GM12874 (cell line): ENCODE measurements at regions not wholly inside any gene's neighbourhood (a gene's known extent, or its start where the extent isn't known, plus 50 kb on each side); places are given as distances from the start of the nearest gene placed in this dataset.

ENCODE experiments used
- CTCF ChIP-seq: IDR thresholded peaks from 2 replicates; pipeline ENCODE4 v1.5.1; 2011; ENCODE audit warnings: low read depth, mild to moderate bottlenecking, control low read depth, low read length, moderate library complexity; ENCODE audit not compliant: insufficient read depth

GRCh38 chr10:111756217-111757061 is 427.1 kb downstream of the GPAM start:
- TF ChIP-seq CTCF = peak; percentile 55

- no peak for TF ChIP-seq CTCF
These were observed 425.0 kb downstream of the GPAM start for GRCh38 chr10:111758593-111758992.

- TF ChIP-seq CTCF = no peak
These were observed 421.5 kb downstream of the GPAM start for GRCh38 chr10:111762114-111762513.

- TF ChIP-seq CTCF = no peak
These were observed 418.3 kb downstream of the GPAM start for GRCh38 chr10:111765216-111765615.

GRCh38 chr10:111766464-111766863 is 417.1 kb downstream of the GPAM start:
- no peak for TF ChIP-seq CTCF

- no peak for TF ChIP-seq CTCF
These were observed 415.9 kb downstream of the GPAM start for GRCh38 chr10:111767661-111768060.

- TF ChIP-seq CTCF = no peak
These were observed 409.6 kb downstream of the GPAM start for GRCh38 chr10:111773950-111774349.
